Suppressor macrophage (primary cell): ENCODE measurements at regions not wholly inside any gene's neighbourhood (a gene's known extent, or its start where the extent isn't known, plus 50 kb on each side); places are given as distances from the start of the nearest gene placed in this dataset.

Experiments
- DNase-seq, 4 experiments: peaks; one replicate each; pipeline ENCODE4 v3.0.0-alpha.2; 2020 to 2022

DNA sequence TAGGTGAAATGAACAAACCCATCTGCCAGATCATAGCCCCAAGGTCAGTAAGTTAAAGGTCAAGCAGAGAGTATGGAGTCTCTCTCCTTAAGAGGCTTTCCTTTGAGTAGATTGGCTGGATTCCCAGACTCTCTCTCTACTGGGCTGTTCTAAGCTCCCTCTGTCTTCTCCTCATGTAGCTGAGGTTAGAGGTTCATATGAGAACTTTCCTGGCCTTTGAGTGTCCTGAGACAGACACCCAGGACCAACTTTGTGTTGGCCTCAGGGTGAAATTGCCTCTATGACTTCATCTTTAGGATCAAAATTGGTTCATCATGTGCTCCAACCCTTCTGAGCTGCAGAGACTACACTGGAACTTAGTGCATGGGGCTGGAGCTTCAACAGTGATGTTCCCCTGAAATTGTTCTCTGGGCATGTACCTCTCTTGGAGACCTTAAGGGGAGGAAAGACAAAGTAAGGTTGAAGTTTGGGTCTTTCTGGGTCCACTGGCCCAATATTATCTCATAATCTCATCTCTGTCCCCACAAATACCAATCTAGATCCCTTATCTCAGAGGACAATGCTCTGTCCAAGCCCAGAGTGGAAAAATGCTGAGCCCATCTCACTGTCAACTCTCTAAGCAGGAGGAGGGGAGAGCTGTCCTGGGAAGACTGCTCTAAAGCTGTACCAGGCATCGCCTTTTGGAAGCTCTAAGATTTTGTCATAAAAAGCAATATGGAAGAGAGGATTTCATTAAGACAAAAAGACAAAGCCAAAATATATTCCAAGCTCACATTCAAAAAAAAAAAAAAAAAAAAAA, 177.3 kb upstream of the ARL4C start:
- DNase-seq: no peak

DNA sequence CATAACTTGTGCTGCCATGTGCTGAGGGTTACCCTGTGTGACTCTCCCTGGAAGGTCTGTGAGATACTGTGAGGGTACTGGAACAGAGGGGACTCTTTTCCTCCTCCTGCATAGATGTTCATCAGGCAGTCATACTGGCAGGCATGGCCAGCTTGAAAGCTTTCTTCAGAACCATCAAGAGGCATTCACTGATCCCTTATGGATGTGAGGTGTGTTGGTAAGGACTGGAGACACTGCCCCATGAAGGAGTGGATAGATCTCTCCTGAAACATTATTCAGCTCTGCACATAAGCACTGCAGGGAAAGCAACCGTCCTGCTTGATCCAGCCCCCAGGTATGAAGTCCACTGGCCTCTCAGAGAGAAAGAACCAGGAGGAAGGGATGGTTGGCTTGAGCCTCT, 176.6 kb upstream of the ARL4C start:
- DNase-seq: no peak

DNA sequence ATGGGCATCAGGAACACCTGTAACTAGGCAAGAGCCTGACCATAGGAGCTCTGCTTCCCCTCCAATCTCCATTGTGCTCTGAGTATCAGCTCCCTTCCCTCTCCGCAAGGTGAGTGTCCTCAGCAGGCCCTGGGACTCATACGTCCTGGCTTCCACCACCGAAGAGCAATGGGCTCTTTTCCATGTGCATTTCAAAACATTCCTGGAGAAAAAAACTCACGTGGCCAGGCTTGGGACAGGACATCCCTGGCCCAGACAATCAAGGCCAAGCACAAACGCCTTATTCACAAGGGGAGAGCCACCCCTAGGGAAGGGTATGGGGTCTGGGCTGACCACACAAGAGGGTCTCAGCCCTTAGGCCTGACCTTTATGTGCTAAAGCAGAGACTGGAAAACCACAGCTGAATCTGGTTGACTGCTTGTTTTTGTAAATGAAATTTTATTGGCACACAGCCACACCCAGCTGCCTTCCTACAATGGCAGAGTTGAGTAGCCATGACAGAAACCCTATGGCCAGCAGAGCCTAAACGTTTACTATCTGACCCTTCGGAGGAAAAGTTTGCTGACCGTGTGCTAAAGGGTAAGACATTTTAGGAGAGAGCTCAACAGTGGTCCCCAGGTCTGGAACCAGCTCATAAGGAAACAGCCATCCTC, 175.7 kb upstream of the ARL4C start:
- no peak for DNase-seq

DNA sequence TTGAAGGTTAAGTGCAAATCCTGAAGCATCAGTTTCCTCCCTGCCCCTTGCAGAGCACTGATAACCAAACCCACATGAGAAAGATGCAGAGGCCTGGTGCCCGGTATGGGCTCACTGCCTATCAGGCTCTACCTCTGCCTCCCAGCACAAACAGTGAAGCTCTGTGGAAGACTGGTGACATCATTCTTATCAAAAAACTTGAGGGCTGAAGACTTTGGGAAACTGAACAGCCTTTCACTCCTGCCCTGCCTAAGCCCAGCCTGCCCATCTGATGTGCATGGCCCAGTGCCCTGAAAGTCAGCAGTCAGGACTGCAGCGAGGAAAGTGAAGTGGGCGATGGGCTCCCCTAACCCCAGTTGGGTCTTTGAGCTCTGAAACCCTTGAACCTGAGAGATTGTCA, 174.8 kb upstream of the ARL4C start:
- no peak for DNase-seq

DNA sequence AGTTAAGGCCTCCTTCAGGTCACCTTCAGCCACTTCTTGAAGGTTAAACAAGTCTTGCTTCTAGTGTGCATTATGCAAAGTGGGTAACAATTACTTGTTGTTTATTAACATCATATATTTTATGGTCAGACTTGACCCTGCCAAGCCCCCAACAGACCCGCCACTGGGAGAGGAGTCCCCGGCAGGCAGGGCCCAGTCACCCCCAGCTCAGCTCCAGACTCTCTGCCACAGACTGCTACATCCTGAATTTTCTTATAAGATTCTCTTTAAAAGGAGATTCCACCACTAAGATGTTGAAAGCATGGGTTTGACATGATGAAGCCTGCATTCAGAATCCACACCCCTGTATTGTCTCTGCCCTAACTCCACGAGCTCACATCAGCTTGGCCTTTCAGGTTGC, 174.3 kb upstream of the ARL4C start:
- DNase-seq: no peak

DNA sequence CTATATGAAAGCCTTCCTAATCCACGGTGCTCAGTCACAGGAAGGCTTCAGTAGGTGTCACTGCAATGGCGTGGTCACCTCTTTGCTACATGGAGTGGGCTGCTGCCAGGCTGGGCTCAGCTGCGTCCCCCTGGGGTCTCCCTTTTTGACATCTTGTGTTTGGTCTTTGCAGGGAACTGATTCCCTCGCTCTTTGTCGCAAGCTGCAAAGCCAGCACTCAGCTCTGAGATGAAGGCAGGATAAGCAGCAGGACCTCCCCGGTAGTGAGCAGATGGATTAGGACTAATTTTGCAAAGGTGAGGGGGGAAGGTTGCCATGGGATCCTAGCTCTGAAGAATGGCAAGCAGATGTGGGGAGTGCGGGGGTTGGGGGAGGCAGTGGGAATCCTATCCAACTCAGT, 173.9 kb upstream of the ARL4C start:
- no peak for DNase-seq

DNA sequence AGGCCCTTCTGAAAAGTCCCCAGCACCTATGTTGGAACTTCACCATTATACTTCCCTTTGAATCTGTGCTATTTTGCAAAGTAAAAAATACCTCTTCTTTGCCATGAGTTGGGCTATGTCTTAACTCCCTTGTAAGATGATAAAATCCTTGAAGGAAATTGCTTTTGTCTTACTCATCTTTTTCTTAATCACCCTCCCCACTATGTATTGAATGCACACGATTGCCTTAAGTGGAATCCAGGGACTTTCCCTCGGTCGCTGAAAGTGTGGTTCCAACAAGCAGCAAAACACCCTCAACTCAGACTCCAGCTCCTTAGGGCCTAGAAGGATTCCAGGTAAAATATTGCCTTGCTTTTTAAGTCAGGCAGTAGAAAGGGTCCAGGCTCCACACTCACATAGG, 173.2 kb upstream of the ARL4C start:
- DNase-seq: no peak

DNA sequence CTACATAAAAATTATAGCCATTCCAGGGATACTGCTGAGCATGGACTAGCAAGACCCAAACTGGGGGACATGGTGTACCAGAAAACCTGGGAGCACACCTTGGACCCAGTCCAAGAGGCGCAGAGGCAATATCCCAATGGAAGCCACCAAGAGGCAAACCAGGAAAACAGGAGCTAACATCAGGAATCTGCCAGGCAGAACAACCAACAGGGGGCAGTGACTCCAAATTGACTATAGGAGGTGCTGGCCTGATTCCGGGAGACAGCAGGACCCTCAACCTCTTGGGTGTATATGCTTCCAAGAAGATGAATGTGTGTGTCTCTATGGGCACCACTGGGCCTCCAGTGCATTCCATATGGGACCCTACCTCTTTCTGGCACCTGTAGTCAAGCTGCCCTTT, 172.7 kb upstream of the ARL4C start:
- peak in 1 of 4 experiments; percentile 1 for DNase-seq

DNA sequence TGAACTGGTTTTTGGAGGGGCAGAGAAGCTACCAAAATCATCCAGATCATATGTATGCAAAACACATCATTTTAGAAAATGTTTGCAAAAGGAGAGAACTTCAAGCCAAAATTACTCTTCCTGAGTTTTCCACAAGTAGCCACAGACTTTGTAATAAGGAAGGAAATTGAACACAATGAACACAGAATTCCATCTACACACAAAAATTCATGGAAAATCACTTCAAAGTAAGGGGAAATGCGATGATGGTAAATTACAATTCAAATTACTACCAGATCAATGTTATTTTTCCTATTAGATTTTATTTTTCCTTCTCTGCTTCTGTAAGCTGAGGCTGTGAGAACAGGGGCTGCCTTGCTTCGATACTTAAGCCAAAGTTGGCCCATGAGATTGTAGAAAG, 172.1 kb upstream of the ARL4C start:
- no peak for DNase-seq

DNA sequence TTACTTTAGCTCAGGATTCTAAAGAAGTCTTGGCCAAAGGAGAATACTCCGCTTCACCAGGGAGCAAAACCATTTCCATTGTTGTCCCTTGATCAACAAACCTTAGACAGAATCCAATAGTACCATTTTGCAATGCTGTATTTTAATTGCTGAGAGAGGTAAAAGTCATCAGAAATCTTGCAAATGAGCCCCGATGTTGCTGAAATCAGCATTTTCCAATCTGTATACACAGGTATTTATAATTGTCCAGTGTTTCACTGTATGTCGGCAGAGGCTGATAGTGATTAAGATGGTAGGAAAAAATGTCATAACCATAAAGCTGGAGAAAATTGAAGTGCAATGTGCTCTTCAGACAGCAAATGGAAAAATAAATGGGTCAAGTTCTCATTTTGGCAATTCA, 170.0 kb upstream of the ARL4C start:
- no peak for DNase-seq

DNA sequence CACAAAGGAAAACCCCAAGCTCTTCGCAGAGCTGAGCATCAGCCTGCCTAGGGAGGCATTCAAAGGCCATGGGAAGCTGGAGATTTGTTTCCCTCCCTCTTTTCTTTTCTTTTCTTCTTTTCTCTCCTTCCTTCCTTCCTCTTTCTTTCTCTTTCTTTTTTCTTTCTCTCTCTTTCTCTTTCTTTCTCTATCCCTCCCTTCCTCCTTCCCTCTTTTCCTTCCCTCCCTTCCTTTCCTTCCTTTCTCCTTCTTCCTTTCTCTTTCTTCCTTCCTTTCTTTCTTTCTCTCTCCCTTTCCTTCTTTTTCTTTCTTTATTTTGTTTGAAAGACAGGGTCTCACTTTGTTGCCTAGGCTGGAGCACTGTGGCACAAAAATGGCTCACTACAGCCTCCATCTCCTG, 168.4 kb upstream of the ARL4C start:
- no peak for DNase-seq

DNA sequence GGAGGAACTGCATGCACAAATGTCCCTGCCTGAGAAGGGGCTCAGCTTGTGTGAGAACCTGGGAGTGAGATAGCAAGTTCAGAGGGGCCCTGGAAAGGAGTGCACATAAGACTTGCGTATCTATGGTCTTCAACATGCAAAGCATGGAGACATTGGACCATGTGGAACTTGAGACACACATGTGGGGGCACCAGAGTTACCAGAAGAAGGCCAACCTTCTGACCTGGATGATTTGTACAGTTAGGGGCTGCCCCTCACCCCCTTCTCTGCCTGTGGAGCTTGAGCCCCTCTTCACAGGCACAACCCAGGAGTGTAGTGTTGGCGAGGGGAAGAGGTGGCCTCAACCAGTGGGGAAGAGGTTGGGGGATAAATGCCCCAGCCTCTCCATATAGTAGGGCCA, 165.0 kb upstream of the ARL4C start:
- no peak for DNase-seq

DNA sequence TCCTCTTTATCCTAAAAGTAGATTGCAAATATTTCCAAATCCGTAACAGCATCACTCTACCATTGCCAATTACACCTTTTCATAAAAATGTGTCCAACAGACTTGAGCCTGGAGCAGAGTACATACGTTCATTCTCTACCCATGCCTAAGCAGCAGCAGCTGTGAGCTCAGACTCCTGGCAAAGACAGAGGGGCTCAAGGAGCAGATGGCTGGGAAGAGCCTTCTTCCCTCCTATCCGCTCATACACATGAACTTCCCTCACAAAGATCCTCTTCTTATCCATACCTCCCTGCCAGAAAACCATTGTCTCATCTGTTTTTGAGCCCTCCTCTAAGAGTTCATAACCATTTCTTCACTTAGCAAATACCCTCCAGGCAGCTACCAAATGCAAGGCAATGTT, 164.3 kb upstream of the ARL4C start:
- DNase-seq: no peak

DNA sequence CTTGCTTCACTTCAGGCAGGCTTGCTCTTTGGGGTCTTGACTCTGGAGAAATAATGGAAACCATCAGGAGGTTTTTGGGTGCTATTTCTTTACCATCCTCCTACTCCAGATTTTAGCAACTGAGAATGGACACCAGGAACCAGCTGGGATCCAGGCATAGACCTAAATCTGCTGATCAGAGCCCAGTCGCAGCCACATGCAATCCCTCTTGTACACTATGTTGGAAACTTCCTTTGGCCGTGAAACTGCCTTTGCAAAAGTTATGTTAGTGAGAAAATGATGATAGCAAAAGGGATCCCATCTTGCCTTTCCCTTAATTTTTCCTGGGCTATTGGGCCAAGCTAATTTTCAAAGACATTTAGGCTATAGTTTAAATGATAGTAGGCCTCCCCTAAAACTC, 158.8 kb upstream of the ARL4C start:
- DNase-seq: no peak

DNA sequence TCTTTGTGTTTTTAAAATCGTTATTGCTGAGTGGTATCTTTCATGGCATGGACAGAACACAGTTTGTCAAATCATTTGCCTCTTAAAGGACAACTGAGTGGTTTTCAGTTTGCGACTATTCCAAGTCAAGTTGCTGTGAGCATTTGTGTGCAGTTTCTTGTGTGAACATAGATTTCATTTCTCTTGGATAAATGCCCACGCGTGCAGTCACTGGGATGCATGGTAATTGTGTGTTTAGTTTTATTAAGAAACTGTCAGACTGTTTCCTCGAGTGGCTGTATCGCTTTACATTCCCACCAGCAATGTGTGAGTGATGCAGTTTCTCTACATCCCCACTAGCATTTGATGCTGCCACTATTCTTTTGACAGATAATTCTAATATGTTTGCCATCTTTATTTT, 154.0 kb upstream of the ARL4C start:
- no peak for DNase-seq

DNA sequence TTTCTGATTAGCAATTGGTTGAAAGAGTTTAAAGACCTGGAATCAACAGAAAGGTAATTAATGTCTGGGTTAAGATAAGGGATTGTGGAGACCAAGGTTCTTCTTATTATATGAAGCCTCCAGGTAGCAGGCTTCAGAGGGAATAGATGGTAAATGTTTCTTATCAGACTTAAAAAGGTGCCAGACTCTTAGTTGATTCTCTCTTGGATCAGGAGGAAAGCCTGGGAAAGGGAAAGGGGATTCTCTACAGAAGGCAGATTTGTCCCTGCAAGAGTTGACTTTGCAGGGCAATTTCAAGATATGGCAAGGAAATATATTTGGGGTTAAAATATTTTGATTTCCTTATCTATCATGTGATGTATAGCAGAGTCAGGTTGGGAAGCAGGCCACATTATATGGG, 153.1 kb upstream of the ARL4C start:
- no peak for DNase-seq

DNA sequence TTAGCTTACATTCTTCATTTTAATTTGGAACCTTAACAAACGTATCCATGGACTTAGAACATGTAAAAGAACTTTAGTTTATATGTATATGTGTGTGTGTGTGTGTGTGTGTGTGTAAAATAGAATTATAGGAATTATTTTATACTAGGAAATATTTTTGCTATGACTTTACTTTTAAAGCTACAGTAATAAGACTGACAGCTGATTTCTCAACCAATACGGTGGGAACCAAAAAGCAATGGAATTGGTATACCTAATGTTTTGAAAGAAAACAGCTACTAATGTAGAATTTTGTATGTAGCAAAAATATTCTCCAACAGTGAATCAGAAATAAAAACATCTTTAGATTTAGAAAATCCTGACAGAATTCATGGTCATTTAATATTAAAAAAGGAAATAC, 146.5 kb upstream of the ARL4C start:
- peak in 1 of 4 experiments; percentile 3 for DNase-seq

DNA sequence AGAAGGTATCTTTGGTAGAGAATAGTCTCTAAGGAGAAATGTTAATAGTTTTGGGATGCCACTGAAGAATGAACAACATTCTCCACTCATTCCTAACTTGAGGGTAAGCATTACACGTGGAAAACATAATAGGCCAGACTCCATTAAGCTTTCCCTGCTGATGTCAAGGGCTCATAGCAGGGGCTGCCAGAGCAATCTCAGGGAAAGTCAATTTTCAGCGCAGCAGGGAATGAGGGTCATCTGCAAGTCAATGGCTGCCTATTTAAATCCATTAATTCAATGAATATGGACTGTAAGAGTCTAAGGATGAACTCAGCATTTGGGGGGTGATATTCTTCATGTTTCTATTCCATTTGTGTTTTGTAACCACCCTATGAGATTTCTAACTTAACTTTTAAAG, 144.2 kb upstream of the ARL4C start:
- no peak for DNase-seq

DNA sequence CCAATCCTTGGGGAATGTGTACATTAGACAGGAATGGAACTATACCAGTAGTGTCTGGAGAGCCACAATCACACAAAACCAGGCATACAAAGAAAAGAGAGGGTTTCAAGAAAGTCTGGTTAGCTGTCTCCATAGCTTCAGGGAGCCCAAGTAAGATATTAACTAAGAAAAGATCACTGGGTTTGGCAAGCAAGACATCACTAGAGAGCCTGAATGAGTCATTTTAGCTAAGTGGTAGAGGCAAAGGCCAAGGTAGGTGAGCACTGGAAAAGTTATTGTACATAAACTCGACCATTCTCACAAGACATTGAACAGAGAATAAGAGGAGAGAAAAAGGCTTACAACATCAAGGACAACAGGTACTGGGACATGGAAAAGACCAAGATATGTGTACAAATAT, 143.8 kb upstream of the ARL4C start:
- no peak for DNase-seq

DNA sequence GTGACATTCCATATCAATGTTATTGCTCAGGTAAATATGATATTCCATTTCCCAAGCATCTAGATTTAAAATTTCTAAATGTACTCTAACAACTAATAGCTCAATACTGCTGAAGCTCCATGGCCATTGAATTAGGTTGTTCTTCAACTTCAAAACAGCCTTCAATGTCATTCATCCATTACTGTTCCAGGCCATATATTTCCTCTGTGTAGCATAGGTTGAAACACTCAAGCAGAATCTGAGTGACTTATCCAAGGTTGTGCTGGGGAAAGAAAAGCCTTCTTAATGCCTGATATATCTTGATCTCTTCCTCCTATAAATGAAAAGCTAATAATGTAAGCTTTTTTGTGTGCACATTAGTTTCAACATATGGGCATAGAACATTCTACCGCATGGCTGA, 142.1 kb upstream of the ARL4C start:
- no peak for DNase-seq

DNA sequence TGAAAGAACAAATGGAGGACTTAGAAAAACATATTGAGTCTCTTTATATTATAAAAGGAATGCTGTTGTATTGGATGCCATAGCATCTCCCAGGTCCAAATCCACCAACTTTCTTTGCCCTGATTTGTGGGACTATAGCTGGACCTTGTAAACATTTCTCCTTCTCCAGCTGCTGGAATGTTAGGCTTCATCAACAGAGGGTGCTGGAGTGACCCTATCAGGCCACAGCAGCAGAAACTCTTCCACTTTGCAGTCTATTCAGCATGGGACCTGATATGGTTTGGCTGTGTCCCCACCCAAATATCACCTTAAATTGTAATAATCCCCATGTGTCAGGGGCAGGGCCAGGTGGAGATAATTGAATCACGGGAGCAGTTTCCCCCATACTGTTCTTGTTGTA, 138.4 kb upstream of the ARL4C start:
- no peak for DNase-seq

DNA sequence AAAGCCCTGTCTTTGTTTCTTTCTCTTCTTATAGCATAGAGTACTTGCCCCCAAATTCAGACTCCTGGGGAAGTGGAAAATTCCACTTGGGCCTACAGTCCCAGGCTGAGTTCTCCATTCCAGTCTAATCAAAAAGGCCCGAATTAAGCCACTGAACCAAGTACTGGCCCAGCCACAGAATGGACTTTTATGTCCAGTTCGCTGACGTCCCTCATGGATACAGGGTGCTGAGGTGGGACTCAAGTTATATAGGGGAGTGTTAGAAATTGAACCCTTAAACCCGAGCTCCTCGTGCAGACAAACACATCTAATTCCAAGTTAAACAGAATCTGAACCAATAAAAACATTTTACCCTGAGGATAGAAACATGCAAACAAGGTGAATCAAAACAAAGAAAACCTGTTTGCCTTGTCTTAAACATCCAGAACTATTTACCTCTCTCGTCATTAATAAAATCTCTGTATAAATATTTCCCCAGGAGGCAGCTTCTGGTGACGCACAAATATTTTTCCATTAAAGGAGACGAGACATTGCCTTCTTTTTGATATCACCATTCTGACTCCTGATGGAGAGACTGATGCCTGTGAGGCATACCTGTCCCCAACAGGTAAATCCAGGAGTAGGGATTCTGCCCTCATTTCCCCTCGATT, 136.8 kb upstream of the ARL4C start:
- no peak for DNase-seq

DNA sequence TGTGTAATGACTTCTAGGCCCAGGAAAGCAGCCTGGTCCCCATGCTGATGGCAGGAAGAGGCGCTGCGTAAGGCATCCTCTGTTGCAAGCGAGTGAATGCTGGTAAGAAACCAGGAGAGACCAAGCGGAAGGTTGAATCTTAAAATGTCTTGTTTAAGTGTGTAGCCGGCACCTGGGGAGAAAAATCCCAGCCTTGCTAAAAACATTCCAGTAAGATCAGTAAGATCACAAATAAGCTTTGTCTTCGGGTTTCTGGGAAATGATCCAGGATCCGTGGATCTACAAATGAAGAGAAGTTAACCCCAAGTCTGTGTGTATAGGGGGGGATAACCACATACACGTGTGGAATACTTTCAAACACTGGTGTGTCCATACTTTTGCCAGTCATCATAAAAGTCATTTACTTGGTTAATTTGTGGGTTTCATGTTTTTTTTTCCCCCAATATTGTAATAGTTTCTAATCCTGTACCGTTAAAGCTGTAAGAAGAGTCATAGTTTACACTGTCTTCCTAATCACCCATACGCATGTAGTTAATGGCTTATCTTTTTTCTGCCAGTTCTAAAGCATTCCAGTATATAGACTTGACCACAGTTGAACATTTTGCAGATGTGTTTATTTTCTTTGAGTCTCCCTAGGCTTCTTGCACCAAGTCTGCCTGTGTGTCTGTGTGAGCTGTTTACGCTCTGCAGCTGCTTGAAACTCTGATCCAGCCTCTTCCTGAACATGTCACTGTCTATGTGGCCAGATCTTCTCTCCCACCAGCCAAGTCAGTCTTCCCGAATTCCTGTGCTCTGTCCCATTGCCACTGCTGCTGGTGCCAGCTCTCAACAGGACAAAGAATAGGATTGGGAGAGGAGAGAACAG, 135.9 kb upstream of the ARL4C start:
- no peak for DNase-seq
